GM12878 (cell line): ENCODE measurements at regions not wholly inside any gene's neighbourhood (a gene's known extent, or its start where the extent isn't known, plus 50 kb on each side); places are given as distances from the start of the nearest gene placed in this dataset.

Experiments
- ATAC-seq: fragments of 200-7000 bp; cut with Tn5 transposase; 3 replicates; pipeline ENCODE4 v1.9.1; 2020; ENCODE audit warnings: mild to moderate bottlenecking, moderate library complexity
- BruUV-seq: library from RNA; stranded (reverse); fragments of 400-500 nt; replicated peaks from 2 replicates; lab custom pipeline; 2021; lab: Mats Ljungman, UMichigan
- CTCF ChIA-PET: fragments of 300-600 bp; sonication (Branson Sonifier 250); formaldehyde crosslinking; extraction: SDS; loops from one replicate; lab custom pipeline; 2021; ENCODE audit warnings: inconsistent platforms; lab: Yijun Ruan, JAX
- POLR2A ChIA-PET: fragments of 350-600 bp; formaldehyde crosslinking; extraction: SDS; loops from one replicate; lab custom pipeline; 2021; ENCODE audit warnings: inconsistent platforms; lab: Charles Lee
- RAD21 ChIA-PET: fragments of 300-600 bp; sonication (Branson Sonifier 250); formaldehyde crosslinking; loops from one replicate; lab custom pipeline; 2023; ENCODE audit warnings: antibody characterized with exemption; ENCODE audit not compliant: unreplicated experiment; lab: Charles Lee
- SMC1A ChIA-PET: fragments of 300-600 bp; sonication (Branson Sonifier 250); formaldehyde crosslinking; loops from one replicate; lab custom pipeline; 2023; ENCODE audit not compliant: unreplicated experiment, uncharacterized antibody; lab: Charles Lee
- DNase-seq: peaks from one replicate; pipeline ENCODE4 v3.0.0-alpha.2; 2011; ENCODE audit warnings: low read depth, low spot score
- FAIRE-seq: peaks from 3 replicates; lab custom pipeline; 2011; peaks lifted over from hg19 to GRCh38; lab: Jason Lieb, UNC
- H2AFZ ChIP-seq: 2 replicates; pipeline ENCODE4 v1.6.0; 2011; ENCODE audit warnings: low read depth, low read length, control low read depth; ENCODE audit not compliant: control insufficient read depth
- H3K27ac ChIP-seq: 2 replicates; pipeline ENCODE4 v1.5.1; 2011; ENCODE audit warnings: control low read depth; ENCODE audit not compliant: control insufficient read depth, insufficient read depth
- H3K27me3 ChIP-seq, 2 experiments: replicated peaks in 1 of 2; 2 replicates each; pipeline versions ENCODE4 v1.6.0 to v1.6.1; 2011; ENCODE audit warnings: low read length in 1 of 2; ENCODE audit not compliant: control insufficient read depth in 2 of 2, insufficient read depth in 2 of 2
- H3K36me3 ChIP-seq, 2 experiments: 2 replicates each; pipeline ENCODE4 v1.5.1; 2011; ENCODE audit warnings: low read length in 1 of 2; ENCODE audit not compliant: control insufficient read depth in 2 of 2, insufficient read depth in 2 of 2
- H3K4me1 ChIP-seq: 2 replicates; pipeline ENCODE4 v1.6.1; 2011; ENCODE audit warnings: mild to moderate bottlenecking, low read length, moderate library complexity, mixed read lengths; ENCODE audit not compliant: control insufficient read depth, insufficient read depth
- H3K4me2 ChIP-seq: 2 replicates; pipeline ENCODE4 v1.6.0; 2011; ENCODE audit warnings: control low read depth; ENCODE audit not compliant: control insufficient read depth, insufficient read depth
- H3K4me3 ChIP-seq: fragments of 200-600 bp; sonication (generic); 2 replicates; pipeline ENCODE4 v1.5.1; 2016
- H3K79me2 ChIP-seq: 2 replicates; pipeline ENCODE4 v1.6.0; 2011; ENCODE audit warnings: low read length; ENCODE audit not compliant: control insufficient read depth, insufficient read depth
- H3K9ac ChIP-seq: 2 replicates; pipeline ENCODE4 v1.8.0; 2011; ENCODE audit warnings: low read length, control low read depth, mixed read lengths; ENCODE audit not compliant: control insufficient read depth, insufficient read depth
- H3K9me3 ChIP-seq: replicated peaks from 3 replicates; pipeline ENCODE4 v1.5.1; 2011; ENCODE audit warnings: mild to moderate bottlenecking, low read length; ENCODE audit not compliant: control insufficient read depth, insufficient read depth
- H4K20me1 ChIP-seq: 2 replicates; pipeline ENCODE4 v1.6.0; 2011; ENCODE audit not compliant: control insufficient read depth, insufficient read depth
- BCL3 ChIP-seq: IDR thresholded peaks from 2 replicates; pipeline ENCODE4 v1.6.1; 2011; ENCODE audit warnings: borderline replicate concordance, low read depth, mild to moderate bottlenecking, moderate library complexity, low read length; ENCODE audit not compliant: insufficient read depth, poor library complexity, severe bottlenecking
- BHLHE40 ChIP-seq, 2 experiments: fragments of 450-650 bp in 1 of 2; IDR thresholded peaks; 2 replicates each; pipeline ENCODE4 v1.6.1; 2011 to 2017; ENCODE audit warnings: low read depth in 2 of 2, borderline replicate concordance in 1 of 2, improper control_type of control experiment in 1 of 2, low read length in 1 of 2, mild to moderate bottlenecking in 1 of 2
- HCFC1 ChIP-seq: fragments of 150-350 bp; IDR thresholded peaks from 2 replicates; pipeline ENCODE4 v1.6.1; 2014; ENCODE audit warnings: low read length
- MTA3 ChIP-seq: IDR thresholded peaks from 2 replicates; pipeline ENCODE4 v1.6.1; 2012; ENCODE audit warnings: low read length, inconsistent platforms, borderline replicate concordance
- RAD51 ChIP-seq: fragments of 450-650 bp; IDR thresholded peaks from 2 replicates; pipeline ENCODE4 v1.6.1; 2016; ENCODE audit warnings: moderate library complexity, mild to moderate bottlenecking, inconsistent platforms
- WRNIP1 ChIP-seq: IDR thresholded peaks from 2 replicates; pipeline ENCODE4 v1.6.1; 2011; ENCODE audit warnings: low read depth, low read length, improper control_type of control experiment, borderline replicate concordance
- ZNF24 ChIP-seq: fragments of 450-650 bp; IDR thresholded peaks from 2 replicates; pipeline ENCODE4 v1.6.1; 2017; ENCODE audit warnings: antibody characterized with exemption, mild to moderate bottlenecking
- ZNF384 ChIP-seq: IDR thresholded peaks from 2 replicates; pipeline ENCODE4 v1.6.1; 2012; ENCODE audit warnings: low read depth, mild to moderate bottlenecking, low read length, improper control_type of control experiment, borderline replicate concordance
- WGBS: methylation state at CpG from one replicate; pipeline ENCODE4 v1.1.6; 2016; ENCODE audit warnings: low lambda C conversion rate; ENCODE audit not compliant: insufficient replicate concordance, insufficient coverage; ENCODE audit errors: missing lambda C conversion rate; 5-methylcytosine and 5-hydroxymethylcytosine counted together
- in situ Hi-C: fragments of 300-500 bp; cut with MboI; formaldehyde crosslinking; loops from 9 replicates; pipeline ENCODE4 v1.14.3; 2018; ENCODE audit warnings: mixed read lengths
- intact Hi-C: fragments of 100-400 bp; cut with micrococcal nuclease; formaldehyde crosslinking; loops from one replicate; pipeline ENCODE4 v1.14.2; 2022; ENCODE audit not compliant: unreplicated experiment

DNA sequence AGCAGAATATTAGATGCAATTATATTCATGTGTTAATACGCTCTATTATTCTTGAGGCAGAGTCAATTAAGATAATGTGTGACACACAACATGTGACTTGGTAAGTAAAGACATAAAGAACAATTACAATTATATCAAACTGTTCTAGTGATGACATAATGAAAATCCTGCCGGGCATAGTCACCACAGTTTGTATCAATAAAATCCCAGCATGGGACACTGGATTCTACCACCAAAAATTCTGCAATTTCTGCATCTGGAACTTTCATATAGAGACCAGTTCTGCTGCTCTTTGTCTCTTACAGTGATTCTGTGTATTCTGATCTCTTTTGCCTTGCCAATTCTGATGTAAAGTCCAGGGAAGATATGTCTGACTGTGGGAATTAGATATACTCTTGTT lies 495.6 kb upstream of the LRRC4C start:
- ChIA-PET RAD21 (no interaction called here), CTCF (no interaction called here), SMC1A (interaction anchor here (0.7 kb wide), 1 partner anchor 490 kb away, joined by 3 read pairs; no protein-coding TSS in a partner anchor), POLR2A (no interaction called here)
- DNase-seq (no peak), ATAC-seq (no peak), FAIRE-seq (no peak)
- H3K9me3 ChIP-seq: no peaks in the 10 kb centered on the region; the same call in 2 of the 3 replicates
- H3K4me3 ChIP-seq: no peak overlapping the region
- no peaks in the 10 kb centered on the region for H4K20me1 ChIP-seq
- H3K4me1 ChIP-seq: no peaks in the 10 kb centered on the region
- in situ Hi-C loops: no loop called here
- H3K27me3 ChIP-seq: no peaks in the 10 kb centered on the region
- no peaks in the 10 kb centered on the region for H3K36me3 ChIP-seq
- 67% methylated on average over 2 of the region's 2 CpGs for WGBS
- TF ChIP-seq BHLHE40 (IDR thresholded peaks at IDR 0.05; ENCODE audit: borderline replicate concordance in 1 of 2, low read depth in 2 of 2, low read length in 1 of 2) (no peak), RAD51 (no peak), MTA3 (no peak), ZNF24 (no peak), ZNF384 (no peak), BCL3 (no peak), HCFC1 (no peak), WRNIP1 (no peak)
- H3K27ac ChIP-seq: no peak overlapping the region
- intact Hi-C loops: no loop called here
- no peak overlapping the region for H2AFZ ChIP-seq
- no TSS peak for BruUV-seq
- no peaks in the 10 kb centered on the region for H3K79me2 ChIP-seq
- no peak overlapping the region for H3K4me2 ChIP-seq
- H3K9ac ChIP-seq: no peak overlapping the region
